Kidney (tissue), 13 donors: ENCODE measurements at regions not wholly inside any gene's neighbourhood (a gene's known extent, or its start where the extent isn't known, plus 50 kb on each side); places are given as distances from the start of the nearest gene placed in this dataset.

Source experiments
- DNase-seq, 5 donors: peaks; one replicate each; pipeline ENCODE4 v3.0.0-alpha.2; 2013 to 2020
- FAIRE-seq: peaks from 2 replicates; lab custom pipeline; 2012; peaks lifted over from hg19 to GRCh38; lab: Jason Lieb, UNC
- H3K27ac ChIP-seq, 2 donors: one replicate each; pipeline ENCODE4 v1.7.0; 2013; ENCODE audit warnings: low read depth in 2 of 2, low read length in 2 of 2, inconsistent platforms in 1 of 2
- H3K27me3 ChIP-seq: one replicate; pipeline ENCODE4 v1.7.1; 2013; ENCODE audit warnings: low read length, inconsistent platforms; ENCODE audit not compliant: control insufficient read depth, insufficient read depth
- H3K36me3 ChIP-seq, 3 donors: one replicate each; pipeline versions ENCODE4 v1.7.0 to v1.7.1; 2013; ENCODE audit warnings: low read length in 3 of 3, control low read depth in 1 of 3, inconsistent platforms in 1 of 3; ENCODE audit not compliant: insufficient read depth in 3 of 3, control insufficient read depth in 2 of 3
- H3K4me1 ChIP-seq, 3 donors: one replicate each; pipeline versions ENCODE4 v1.7.0 to v1.7.1; 2013; ENCODE audit warnings: low read length in 3 of 3, inconsistent platforms in 1 of 3, low read depth in 1 of 3; ENCODE audit not compliant: control insufficient read depth in 2 of 3, insufficient read depth in 2 of 3
- H3K4me3 ChIP-seq, 3 donors: one replicate each; pipeline versions ENCODE4 v1.7.0 to v1.8.1; 2013; ENCODE audit warnings: low read length in 3 of 3, control low read depth in 1 of 3, inconsistent platforms in 1 of 3
- H3K9ac ChIP-seq, 3 donors: one replicate each; pipeline versions ENCODE4 v1.7.0 to v1.7.1; 2013; ENCODE audit warnings: low read length in 3 of 3, control low read depth in 1 of 3, inconsistent platforms in 1 of 3
- H3K9me3 ChIP-seq, 3 donors: one replicate each; pipeline versions ENCODE4 v1.7.0 to v1.7.1; 2013; ENCODE audit warnings: low read length in 3 of 3, control low read depth in 1 of 3, inconsistent platforms in 1 of 3; ENCODE audit not compliant: control insufficient read depth in 2 of 3, insufficient read depth in 1 of 3
- CTCF ChIP-seq: IDR thresholded peaks from 3 replicates; pipeline ENCODE4 v1.5.1; 2012; ENCODE audit warnings: mild to moderate bottlenecking, moderate library complexity, borderline replicate concordance; ENCODE audit not compliant: insufficient read depth; ENCODE audit errors: extremely low read depth
- intact Hi-C: fragments of 100-400 bp; cut with DNase I; formaldehyde crosslinking; loops from one replicate; pipeline ENCODE4 v1.11.1; 2022
- donor health status: control.
- donor health status: control.
- donor health status: control.
- donor health status: control.
- donor health status: control.
- donor health status: DM: yes; HTN: yes; CAD: no.
- donor health status: Normal renal cell carcinoma (clear cell type).

GRCh38 chr2:51579412-51579811 is 547.5 kb upstream of the NRXN1 start:
- FAIRE-seq, result no peak

GRCh38 chr2:51575181-51575580 is 543.2 kb upstream of the NRXN1 start:
- H3K4me1 ChIP-seq, result no peaks in the 10 kb centered on the region
- intact Hi-C loops, result no loop called here
- DNase-seq, result no peak
- FAIRE-seq, result no peak
- no peaks in the 10 kb centered on the region for H3K9me3 ChIP-seq
- H3K4me3 ChIP-seq, result no peak overlapping the region
- no peaks in the 10 kb centered on the region for H3K27me3 ChIP-seq
- H3K27ac ChIP-seq, result no peak overlapping the region
- no peak overlapping the region for H3K9ac ChIP-seq
- no peaks in the 10 kb centered on the region for H3K36me3 ChIP-seq
- TF ChIP-seq CTCF, result no peak

More at GRCh38 chr2:51579412-51579811, 547.5 kb upstream of the NRXN1 start:
- no peak overlapping the region for H3K27ac ChIP-seq
- no peak overlapping the region for H3K9ac ChIP-seq
- intact Hi-C loops, result no loop called here
- H3K36me3 ChIP-seq, result no peaks in the 10 kb centered on the region
- DNase-seq, result no peak
- no peak overlapping the region for H3K4me3 ChIP-seq
- H3K4me1 ChIP-seq, result no peaks in the 10 kb centered on the region
- H3K27me3 ChIP-seq, result no peaks in the 10 kb centered on the region
- no peak for TF ChIP-seq CTCF
- H3K9me3 ChIP-seq, result no peaks in the 10 kb centered on the region

GRCh38 chr2:51559026-51559425 is 527.1 kb upstream of the NRXN1 start:
- TF ChIP-seq CTCF, result no peak
- Histone ChIP-seq H3K9ac (no peak overlapping the region), H3K4me3 (no peak overlapping the region), H3K9me3 (no peaks in the 10 kb centered on the region), H3K4me1 (no peaks in the 10 kb centered on the region), H3K36me3 (no peaks in the 10 kb centered on the region), H3K27me3 (no peaks in the 10 kb centered on the region), H3K27ac (no peak overlapping the region)
- DNase-seq (no peak), FAIRE-seq (no peak)
- intact Hi-C loops, result no loop called here

GRCh38 chr2:51553476-51553875 is 521.5 kb upstream of the NRXN1 start:
- DNase-seq (no peak), FAIRE-seq (no peak)
- no peaks in the 10 kb centered on the region for H3K36me3 ChIP-seq
- no peak overlapping the region for H3K9ac ChIP-seq
- intact Hi-C loops, result no loop called here
- H3K4me3 ChIP-seq, result no peak overlapping the region
- no peak overlapping the region for H3K27ac ChIP-seq
- no peak for TF ChIP-seq CTCF
- H3K27me3 ChIP-seq, result no peaks in the 10 kb centered on the region
- no peaks in the 10 kb centered on the region for H3K4me1 ChIP-seq
- no peaks in the 10 kb centered on the region for H3K9me3 ChIP-seq
